Astrocyte (in vitro differentiated cells and primary cell): ENCODE measurements at regions not wholly inside any gene's neighbourhood (a gene's known extent, or its start where the extent isn't known, plus 50 kb on each side); places are given as distances from the start of the nearest gene placed in this dataset.
A peak's percentile ranks its signal among the peaks of the same experiment; 100 is the strongest.

Experiments used
- DNase-seq: peaks from one replicate; pipeline ENCODE4 v3.0.0-alpha.2; 2010; ENCODE audit warnings: low read depth
- FAIRE-seq: peaks from 2 replicates; lab custom pipeline; 2011; peaks lifted over from hg19 to GRCh38; lab: Jason Lieb, UNC
- H2AFZ ChIP-seq: 2 replicates; pipeline ENCODE4 v1.6.0; 2012; ENCODE audit warnings: low read depth, low read length, inconsistent platforms
- H3K27ac ChIP-seq: 2 replicates; pipeline ENCODE4 v1.5.1; 2011; ENCODE audit warnings: low read depth, low read length, inconsistent platforms
- H3K27me3 ChIP-seq: 2 replicates; pipeline ENCODE4 v1.6.0; 2011; ENCODE audit warnings: low read length, inconsistent platforms; ENCODE audit not compliant: insufficient read depth
- H3K36me3 ChIP-seq: 2 replicates; pipeline ENCODE4 v1.5.1; 2011; ENCODE audit warnings: low read length, inconsistent platforms; ENCODE audit not compliant: insufficient read depth
- H3K4me1 ChIP-seq: 2 replicates; pipeline ENCODE4 v1.5.1; 2011; ENCODE audit warnings: low read length, inconsistent platforms; ENCODE audit not compliant: insufficient read depth
- H3K4me2 ChIP-seq: 2 replicates; pipeline ENCODE4 v1.6.0; 2012; ENCODE audit warnings: low read length, inconsistent platforms
- H3K4me3 ChIP-seq: 2 replicates; pipeline ENCODE4 v1.5.1; 2011; ENCODE audit warnings: low read depth, mild to moderate bottlenecking, low read length, inconsistent platforms; ENCODE audit not compliant: insufficient read depth
- H3K79me2 ChIP-seq: 2 replicates; pipeline ENCODE4 v1.6.0; 2012; ENCODE audit warnings: mild to moderate bottlenecking, low read length, inconsistent platforms; ENCODE audit not compliant: insufficient read depth
- H3K9ac ChIP-seq: 2 replicates; pipeline ENCODE4 v1.6.0; 2012; ENCODE audit warnings: mild to moderate bottlenecking, low read length, inconsistent platforms
- H3K9me3 ChIP-seq: 2 replicates; pipeline ENCODE4 v1.5.1; 2012; ENCODE audit warnings: low read depth, mild to moderate bottlenecking, low read length, inconsistent platforms; ENCODE audit not compliant: insufficient read depth
- H4K20me1 ChIP-seq: 2 replicates; pipeline ENCODE4 v1.6.0; 2012; ENCODE audit warnings: low read length, inconsistent platforms; ENCODE audit not compliant: insufficient read depth
- H3K27ac Mint-ChIP-seq: one replicate; pipeline ENCODE4 v1.8.0; 2021; ENCODE audit warnings: mild to moderate bottlenecking, mixed read lengths; ENCODE audit not compliant: unreplicated experiment
- H3K27me3 Mint-ChIP-seq: one replicate; pipeline ENCODE4 v1.8.0; 2021; ENCODE audit warnings: low read depth, mixed read lengths; ENCODE audit not compliant: unreplicated experiment
- H3K36me3 Mint-ChIP-seq: one replicate; pipeline ENCODE4 v1.8.0; 2021; ENCODE audit warnings: low read depth, mixed read lengths; ENCODE audit not compliant: unreplicated experiment
- H3K4me1 Mint-ChIP-seq: one replicate; pipeline ENCODE4 v1.8.0; 2021; ENCODE audit warnings: low read depth, mixed read lengths; ENCODE audit not compliant: unreplicated experiment
- H3K4me3 Mint-ChIP-seq: one replicate; pipeline ENCODE4 v1.8.0; 2021; ENCODE audit warnings: mild to moderate bottlenecking, moderate library complexity, mixed read lengths; ENCODE audit not compliant: unreplicated experiment
- H3K9me3 Mint-ChIP-seq: one replicate; pipeline ENCODE4 v1.8.0; 2021; ENCODE audit warnings: mild to moderate bottlenecking, mixed read lengths; ENCODE audit not compliant: unreplicated experiment
- EZH2 ChIP-seq: IDR thresholded peaks from 2 replicates; pipeline ENCODE4 v1.6.1; 2012; ENCODE audit warnings: mild to moderate bottlenecking, low read length, inconsistent platforms; ENCODE audit not compliant: insufficient read depth
- TF ChIP-seq, protein P1 (sequence below): IDR thresholded peaks from 2 replicates; pipeline ENCODE4 v1.5.1; 2011; ENCODE audit warnings: low read depth, mild to moderate bottlenecking, inconsistent platforms, low read length, moderate library complexity; ENCODE audit not compliant: insufficient read depth

DNA sequence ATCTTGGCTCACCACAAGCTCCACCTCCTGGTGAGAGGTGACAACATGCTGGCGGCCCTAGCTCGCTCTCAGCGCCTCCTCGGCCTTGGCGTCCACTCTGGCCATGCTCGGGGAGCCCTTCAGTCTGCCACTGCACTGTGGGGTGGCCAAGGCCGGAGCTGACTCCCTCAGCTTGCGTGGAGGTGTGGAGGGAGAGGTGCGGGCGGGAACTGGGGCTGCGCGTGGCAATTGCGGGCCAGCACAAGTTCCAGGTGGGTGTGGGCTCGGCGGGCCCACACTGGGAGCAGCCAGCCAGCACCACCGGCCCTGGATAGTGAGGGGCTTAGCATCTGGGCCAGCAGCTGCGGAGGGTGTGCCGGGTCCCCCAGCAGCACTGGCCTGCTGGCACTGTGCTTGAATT, 275.7 kb upstream of the P2RY1 start:
- no peaks in the 10 kb centered on the region for H4K20me1 ChIP-seq
- no peaks in the 10 kb centered on the region for H3K27me3 Mint-ChIP-seq
- no peak overlapping the region for H3K27ac Mint-ChIP-seq
- no peak overlapping the region for H3K27ac ChIP-seq
- H3K9me3 Mint-ChIP-seq: no peaks in the 10 kb centered on the region
- TF ChIP-seq EZH2: no peak
- TF ChIP-seq, protein P1, sequence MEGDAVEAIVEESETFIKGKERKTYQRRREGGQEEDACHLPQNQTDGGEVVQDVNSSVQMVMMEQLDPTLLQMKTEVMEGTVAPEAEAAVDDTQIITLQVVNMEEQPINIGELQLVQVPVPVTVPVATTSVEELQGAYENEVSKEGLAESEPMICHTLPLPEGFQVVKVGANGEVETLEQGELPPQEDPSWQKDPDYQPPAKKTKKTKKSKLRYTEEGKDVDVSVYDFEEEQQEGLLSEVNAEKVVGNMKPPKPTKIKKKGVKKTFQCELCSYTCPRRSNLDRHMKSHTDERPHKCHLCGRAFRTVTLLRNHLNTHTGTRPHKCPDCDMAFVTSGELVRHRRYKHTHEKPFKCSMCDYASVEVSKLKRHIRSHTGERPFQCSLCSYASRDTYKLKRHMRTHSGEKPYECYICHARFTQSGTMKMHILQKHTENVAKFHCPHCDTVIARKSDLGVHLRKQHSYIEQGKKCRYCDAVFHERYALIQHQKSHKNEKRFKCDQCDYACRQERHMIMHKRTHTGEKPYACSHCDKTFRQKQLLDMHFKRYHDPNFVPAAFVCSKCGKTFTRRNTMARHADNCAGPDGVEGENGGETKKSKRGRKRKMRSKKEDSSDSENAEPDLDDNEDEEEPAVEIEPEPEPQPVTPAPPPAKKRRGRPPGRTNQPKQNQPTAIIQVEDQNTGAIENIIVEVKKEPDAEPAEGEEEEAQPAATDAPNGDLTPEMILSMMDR: no peak
- H3K4me3 Mint-ChIP-seq: no peak overlapping the region
- DNase-seq (no peak), FAIRE-seq (no peak)
- H3K36me3 ChIP-seq: no peaks in the 10 kb centered on the region
- no peaks in the 10 kb centered on the region for H3K27me3 ChIP-seq
- H3K9ac ChIP-seq: no peak overlapping the region
- no peak overlapping the region for H3K4me3 ChIP-seq
- H3K4me1 Mint-ChIP-seq: peaks cover 14% of the 10 kb centered on the region
- H3K79me2 ChIP-seq: no peaks in the 10 kb centered on the region
- H3K36me3 Mint-ChIP-seq: peaks cover 3% of the 10 kb centered on the region
- no peak overlapping the region for H2AFZ ChIP-seq
- no peak overlapping the region for H3K4me2 ChIP-seq
- no peaks in the 10 kb centered on the region for H3K9me3 ChIP-seq
- no peaks in the 10 kb centered on the region for H3K4me1 ChIP-seq

DNA sequence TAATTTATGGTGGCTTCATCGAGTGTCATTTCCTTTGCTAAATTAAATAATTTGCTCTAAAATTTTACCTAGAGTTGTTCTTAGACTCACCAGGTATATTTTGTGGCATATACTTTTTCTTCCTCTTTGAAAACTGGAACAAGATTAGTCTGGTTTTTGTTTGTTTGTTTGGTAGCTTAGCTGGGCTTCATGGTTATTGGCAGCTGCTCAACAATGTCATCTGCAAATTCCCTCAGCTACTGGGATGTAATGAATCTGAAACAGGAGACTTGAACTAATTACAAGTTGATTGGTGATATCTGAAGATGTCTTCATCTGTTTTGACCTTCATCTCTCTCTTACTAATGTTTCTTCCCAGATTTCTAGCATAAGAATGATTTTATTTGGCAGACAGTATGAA, 270.5 kb upstream of the P2RY1 start:
- Mint-ChIP-seq H3K4me1 (no peaks in the 10 kb centered on the region), H3K36me3 (peaks cover 3% of the 10 kb centered on the region), H3K4me3 (no peak overlapping the region), H3K27me3 (no peaks in the 10 kb centered on the region), H3K9me3 (no peaks in the 10 kb centered on the region), H3K27ac (no peak overlapping the region)
- Histone ChIP-seq H3K4me1 (no peaks in the 10 kb centered on the region), H3K9ac (no peak overlapping the region), H2AFZ (no peak overlapping the region), H3K36me3 (no peaks in the 10 kb centered on the region), H3K27me3 (no peaks in the 10 kb centered on the region), H3K4me3 (no peak overlapping the region), H4K20me1 (no peaks in the 10 kb centered on the region), H3K4me2 (no peak overlapping the region), H3K79me2 (no peaks in the 10 kb centered on the region), H3K9me3 (no peaks in the 10 kb centered on the region), H3K27ac (no peak overlapping the region)
- DNase-seq (no peak), FAIRE-seq (no peak)
- TF ChIP-seq, protein P1: no peak
- no peak for TF ChIP-seq EZH2

DNA sequence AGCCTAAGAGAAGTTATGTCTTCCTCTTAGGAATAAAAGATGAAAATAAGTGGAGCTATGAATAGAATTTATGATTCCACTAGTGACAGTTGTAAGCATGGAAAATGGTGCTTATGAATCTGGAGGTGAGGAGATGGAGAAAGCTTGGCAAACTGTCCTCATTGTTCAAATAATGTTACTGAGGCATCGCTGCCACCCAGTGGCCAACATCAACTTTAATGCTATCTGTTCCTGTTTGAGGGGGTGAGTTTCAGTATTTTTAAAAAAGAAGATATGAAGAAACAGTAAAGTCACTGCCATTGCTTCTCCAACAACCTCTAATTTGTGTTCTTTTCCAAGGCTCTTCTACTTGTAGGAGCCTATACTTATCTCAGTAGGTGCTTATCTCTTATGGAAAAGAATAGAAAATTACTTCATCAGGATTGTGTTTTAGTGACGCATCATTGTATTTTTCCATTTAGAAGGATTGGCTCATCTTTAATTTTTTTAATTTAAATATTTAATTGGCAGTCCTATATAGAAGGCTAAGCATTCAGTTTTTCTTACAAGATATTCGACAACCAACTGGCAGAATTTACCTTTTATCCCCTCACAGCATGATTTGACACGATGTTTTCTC, 260.4 kb upstream of the P2RY1 start:
- no peak overlapping the region for H3K4me3 ChIP-seq
- no peak for TF ChIP-seq EZH2
- TF ChIP-seq, protein P1: peak; percentile 46
- H2AFZ ChIP-seq: no peak overlapping the region
- Mint-ChIP-seq H3K4me1 (no peaks in the 10 kb centered on the region), H3K36me3 (no peaks in the 10 kb centered on the region), H3K4me3 (no peak overlapping the region), H3K27ac (no peak overlapping the region), H3K9me3 (no peaks in the 10 kb centered on the region), H3K27me3 (peaks cover 4% of the 10 kb centered on the region)
- no peaks in the 10 kb centered on the region for H4K20me1 ChIP-seq
- no peaks in the 10 kb centered on the region for H3K79me2 ChIP-seq
- H3K4me2 ChIP-seq: no peak overlapping the region
- H3K27me3 ChIP-seq: no peaks in the 10 kb centered on the region
- peak; percentile 25 for DNase-seq
- no peaks in the 10 kb centered on the region for H3K36me3 ChIP-seq
- FAIRE-seq: peak; percentile 98
- no peak overlapping the region for H3K9ac ChIP-seq
- H3K9me3 ChIP-seq: no peaks in the 10 kb centered on the region
- H3K4me1 ChIP-seq: no peaks in the 10 kb centered on the region
- H3K27ac ChIP-seq: no peak overlapping the region
